Liver (tissue), 3 donors: ENCODE measurements at regions not wholly inside any gene's neighbourhood (a gene's known extent, or its start where the extent isn't known, plus 50 kb on each side); places are given as distances from the start of the nearest gene placed in this dataset.

Experiments
- ATF3 ChIP-seq: IDR thresholded peaks from 2 replicates; pipeline ENCODE4 v1.6.1; 2016; ENCODE audit warnings: antibody characterized with exemption
- CTCF ChIP-seq: fragments of 150-350 bp; IDR thresholded peaks from 2 replicates; pipeline ENCODE4 v1.5.1; 2017; ENCODE audit warnings: improper control_type of control experiment, low read depth, low read length; ENCODE audit not compliant: missing input control
- GABPA ChIP-seq, 2 donors: IDR thresholded peaks in 1 of 2; conservative IDR thresholded peaks in 1 of 2; 2 replicates each; pipeline ENCODE4 v1.6.1; 2016; ENCODE audit warnings: antibody characterized with exemption in 2 of 2, mild to moderate bottlenecking in 1 of 2, moderate library complexity in 1 of 2
- JUND ChIP-seq, 2 donors: IDR thresholded peaks; 2 replicates each; pipeline ENCODE4 v1.6.1; 2016; ENCODE audit warnings: antibody characterized with exemption in 2 of 2
- RAD21 ChIP-seq, 2 donors: IDR thresholded peaks; 2 replicates each; pipeline ENCODE4 v1.6.1; 2016; ENCODE audit warnings: antibody characterized with exemption in 2 of 2, mild to moderate bottlenecking in 2 of 2
- REST ChIP-seq: IDR thresholded peaks from 2 replicates; pipeline ENCODE4 v1.6.1; 2016; ENCODE audit warnings: antibody characterized with exemption, mild to moderate bottlenecking
- RXRA ChIP-seq, 2 donors: IDR thresholded peaks; 2 replicates each; pipeline ENCODE4 v1.6.1; 2017 to 2018; ENCODE audit warnings: antibody characterized with exemption in 2 of 2, mild to moderate bottlenecking in 1 of 2
- SP1 ChIP-seq: IDR thresholded peaks from 2 replicates; pipeline ENCODE4 v1.6.1; 2018; ENCODE audit warnings: antibody characterized with exemption, mild to moderate bottlenecking
- TAF1 ChIP-seq: conservative IDR thresholded peaks from 2 replicates; pipeline ENCODE4 v1.6.1; 2016; ENCODE audit warnings: antibody characterized with exemption, mild to moderate bottlenecking
- YY1 ChIP-seq: IDR thresholded peaks from 2 replicates; pipeline ENCODE4 v1.6.1; 2016; ENCODE audit warnings: antibody characterized with exemption, mild to moderate bottlenecking
- TF ChIP-seq, protein P1 (sequence below): IDR thresholded peaks from 2 replicates; pipeline ENCODE4 v1.6.1; 2016; ENCODE audit warnings: antibody characterized with exemption
- TF ChIP-seq, protein P2 (sequence below): IDR thresholded peaks from 2 replicates; pipeline ENCODE4 v1.6.1; 2016; ENCODE audit warnings: antibody characterized with exemption
- donor health status: healthy.
- donor health status: healthy.

GRCh38 chr3:28935146-28935545 is 345.7 kb upstream of the RBMS3 start:
- TF ChIP-seq CTCF: no peak
- TF ChIP-seq ATF3: no peak
- TF ChIP-seq, protein P1, sequence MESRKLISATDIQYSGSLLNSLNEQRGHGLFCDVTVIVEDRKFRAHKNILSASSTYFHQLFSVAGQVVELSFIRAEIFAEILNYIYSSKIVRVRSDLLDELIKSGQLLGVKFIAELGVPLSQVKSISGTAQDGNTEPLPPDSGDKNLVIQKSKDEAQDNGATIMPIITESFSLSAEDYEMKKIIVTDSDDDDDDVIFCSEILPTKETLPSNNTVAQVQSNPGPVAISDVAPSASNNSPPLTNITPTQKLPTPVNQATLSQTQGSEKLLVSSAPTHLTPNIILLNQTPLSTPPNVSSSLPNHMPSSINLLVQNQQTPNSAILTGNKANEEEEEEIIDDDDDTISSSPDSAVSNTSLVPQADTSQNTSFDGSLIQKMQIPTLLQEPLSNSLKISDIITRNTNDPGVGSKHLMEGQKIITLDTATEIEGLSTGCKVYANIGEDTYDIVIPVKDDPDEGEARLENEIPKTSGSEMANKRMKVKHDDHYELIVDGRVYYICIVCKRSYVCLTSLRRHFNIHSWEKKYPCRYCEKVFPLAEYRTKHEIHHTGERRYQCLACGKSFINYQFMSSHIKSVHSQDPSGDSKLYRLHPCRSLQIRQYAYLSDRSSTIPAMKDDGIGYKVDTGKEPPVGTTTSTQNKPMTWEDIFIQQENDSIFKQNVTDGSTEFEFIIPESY: no peak
- no peak for TF ChIP-seq RAD21 (IDR thresholded peaks at IDR 0.05)
- no peak for TF ChIP-seq RXRA (IDR thresholded peaks at IDR 0.05)
- no peak for TF ChIP-seq YY1
- no peak for TF ChIP-seq GABPA (IDR thresholded peaks at IDR 0.05 in 1 of 2, conservative IDR thresholded peaks at IDR 0.05 in 1 of 2)
- TF ChIP-seq REST: no peak
- no peak for TF ChIP-seq TAF1
- TF ChIP-seq, protein P2, sequence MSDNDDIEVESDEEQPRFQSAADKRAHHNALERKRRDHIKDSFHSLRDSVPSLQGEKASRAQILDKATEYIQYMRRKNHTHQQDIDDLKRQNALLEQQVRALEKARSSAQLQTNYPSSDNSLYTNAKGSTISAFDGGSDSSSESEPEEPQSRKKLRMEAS: no peak
- TF ChIP-seq JUND (IDR thresholded peaks at IDR 0.05): no peak
- TF ChIP-seq SP1: no peak
